ENCODE measurements at regions not wholly inside any gene's neighbourhood (a gene's known extent, or its start where the extent isn't known, plus 50 kb on each side); places are given as distances from the start of the nearest gene placed in this dataset.
"Not testable (repeated sequence)": the region's sequence is repeated elsewhere in the genome, so short reads cannot be mapped to it uniquely, and the experiment has no call there.

GRCh38 chr9:103242486-103242885 is 247.4 kb downstream of the CYLC2 start:
- DNase-seq: no peak

GRCh38 chr9:103243553-103243952 is 248.4 kb downstream of the CYLC2 start:
- no peak for DNase-seq

GRCh38 chr9:103245369-103245768 is 250.2 kb downstream of the CYLC2 start:
- DNase-seq: no peak

DNA sequence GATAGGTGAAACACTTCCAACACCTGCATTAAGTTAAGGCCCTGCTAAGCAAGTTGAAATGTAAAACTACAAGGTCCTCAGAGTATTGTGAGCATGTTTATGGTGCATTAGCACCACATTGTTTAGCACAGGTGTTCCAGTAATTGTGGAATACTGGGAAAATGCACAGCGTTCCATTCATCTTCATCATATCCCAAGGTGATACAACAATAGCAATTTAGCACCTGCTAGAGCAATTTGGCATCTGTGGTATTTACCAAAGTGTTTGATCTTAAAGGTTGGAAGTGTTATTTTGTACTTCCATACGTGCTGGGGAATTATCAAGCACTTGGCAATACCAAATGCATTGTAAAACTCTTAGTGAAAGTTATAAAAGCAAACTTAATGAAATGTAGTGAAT is 266.8 kb downstream of the CYLC2 start:
- no peak for DNase-seq

DNA sequence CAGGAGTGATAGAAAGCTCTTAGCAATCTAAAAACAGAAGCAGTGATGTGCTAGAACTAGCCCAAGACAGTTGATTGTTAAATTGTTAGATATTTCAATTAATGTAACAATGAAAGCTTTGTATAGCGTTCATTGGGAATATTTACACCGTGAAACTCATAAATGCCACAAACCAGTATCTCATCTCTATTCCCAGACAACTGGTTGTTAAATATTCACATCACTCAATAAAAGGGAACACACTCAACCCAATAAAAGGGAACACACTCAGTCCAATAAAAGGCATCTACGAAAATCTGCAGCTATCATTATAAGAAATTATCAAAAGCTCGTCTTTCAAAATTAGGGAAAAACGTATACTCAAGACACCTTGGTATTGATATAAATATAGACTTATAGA is 270.9 kb downstream of the CYLC2 start:
- DNase-seq: no peak

DNA sequence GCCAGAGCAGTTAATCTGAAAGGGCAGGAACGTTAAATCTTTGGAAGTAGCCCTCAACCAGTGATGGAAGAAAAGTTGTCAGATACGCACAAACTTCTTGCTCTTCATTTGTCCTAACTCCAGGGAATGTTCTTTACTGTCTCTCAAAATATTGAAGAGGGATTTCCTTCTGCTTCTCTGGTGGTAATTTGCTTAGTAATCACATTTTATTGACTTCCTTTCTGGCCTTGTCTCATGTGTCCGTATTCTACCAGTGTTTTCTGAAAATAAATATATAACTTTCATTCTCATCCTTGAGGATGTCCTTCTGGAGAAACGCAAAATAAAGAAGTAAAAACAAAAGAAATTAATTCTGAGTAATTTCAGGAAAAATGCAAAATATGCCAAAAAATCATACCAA is 282.1 kb downstream of the CYLC2 start:
- DNase-seq: no peak

GRCh38 chr9:103281126-103281525 is 286.0 kb downstream of the CYLC2 start:
- no peak for DNase-seq

GRCh38 chr9:103287361-103287760 is 292.2 kb downstream of the CYLC2 start:
- no peak for DNase-seq

GRCh38 chr9:103296189-103296588 is 301.1 kb downstream of the CYLC2 start:
- DNase-seq: no peak

GRCh38 chr9:103301051-103301450 is 305.9 kb downstream of the CYLC2 start:
- no peak for DNase-seq

DNA sequence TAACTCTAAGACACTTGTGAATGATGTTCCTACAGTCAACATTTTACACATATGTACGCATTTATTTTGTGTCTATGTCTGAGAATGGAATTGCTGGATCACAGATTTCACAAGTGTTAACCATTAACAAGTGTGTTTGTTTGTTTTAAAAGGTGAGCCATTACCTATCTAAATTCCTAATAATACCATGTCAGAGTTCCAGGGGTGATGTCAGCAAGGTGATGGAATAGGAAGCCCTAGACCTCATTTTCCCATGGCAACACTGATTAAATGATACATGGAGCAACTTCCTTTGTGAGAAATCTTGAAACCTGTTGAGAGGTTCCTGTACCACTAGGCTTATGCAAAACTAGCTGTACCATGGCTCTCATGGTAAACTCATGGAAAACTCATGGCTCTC is 309.7 kb downstream of the CYLC2 start:
- DNase-seq: no peak

GRCh38 chr9:103319979-103320378 is 324.8 kb downstream of the CYLC2 start:
- DNase-seq: no peak

- DNase-seq: no peak
These were observed 328.6 kb downstream of the CYLC2 start for GRCh38 chr9:103323699-103324098.

DNA sequence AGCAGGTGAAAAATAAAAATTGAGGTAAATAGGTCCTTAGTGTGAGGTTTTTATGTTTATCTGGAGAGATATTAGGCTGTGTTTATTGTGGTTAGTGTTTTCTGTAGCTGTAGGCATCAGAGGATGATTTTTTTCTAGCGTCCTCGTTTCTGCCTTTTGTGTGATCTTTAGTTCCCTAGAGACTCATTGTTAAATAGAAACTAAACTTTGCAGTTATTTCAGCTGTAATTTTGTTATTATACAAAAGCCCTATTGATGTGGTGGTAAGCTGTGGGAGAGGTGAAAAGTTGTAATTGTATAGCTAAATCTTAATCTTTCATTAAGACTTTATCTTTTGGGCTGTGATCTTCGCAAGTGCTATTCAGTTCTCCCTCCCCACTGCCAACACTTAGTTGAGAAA is 340.3 kb downstream of the CYLC2 start:
- no peak for DNase-seq

DNA sequence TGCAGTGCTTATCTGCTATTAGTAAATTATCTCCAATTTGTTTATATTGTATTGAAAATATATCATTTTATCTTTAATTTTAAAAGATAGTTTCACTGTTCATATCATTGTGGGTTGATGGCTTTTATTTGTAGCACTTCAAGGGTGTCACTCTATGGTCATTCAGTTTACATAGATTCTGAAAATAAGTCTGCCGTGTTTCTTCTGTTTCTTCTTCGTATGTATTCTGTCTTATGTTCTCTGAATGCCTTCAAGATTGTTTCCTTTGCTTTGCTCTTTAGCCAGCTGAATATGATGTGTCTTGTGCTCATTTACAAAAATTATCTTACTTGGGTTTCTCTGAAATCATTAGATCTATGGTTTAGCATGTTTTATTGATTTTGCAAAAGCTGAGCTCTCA is 359.9 kb downstream of the CYLC2 start:
- no peak for DNase-seq

GRCh38 chr9:103357980-103358379 is 362.8 kb downstream of the CYLC2 start:
- DNase-seq: not testable (repeated sequence)

DNA sequence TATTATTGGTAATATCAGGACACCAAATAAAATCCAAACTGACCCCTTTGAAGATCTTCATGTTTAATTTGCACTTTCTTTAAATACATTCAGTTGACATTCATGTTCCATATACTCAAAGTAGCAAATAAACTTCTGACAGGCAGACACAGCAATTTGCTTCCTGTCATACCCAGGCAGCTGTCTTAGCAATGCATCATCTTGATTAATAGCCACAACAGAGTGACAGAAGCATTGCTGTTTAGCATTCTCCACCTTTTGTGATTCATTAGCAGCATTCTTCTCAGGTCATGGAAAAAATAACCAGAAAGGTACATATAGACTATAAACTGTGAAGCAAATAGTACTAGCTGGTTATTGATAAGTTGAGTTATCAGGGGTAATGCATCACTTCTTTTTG is 366.8 kb downstream of the CYLC2 start:
- no peak for DNase-seq

DNA sequence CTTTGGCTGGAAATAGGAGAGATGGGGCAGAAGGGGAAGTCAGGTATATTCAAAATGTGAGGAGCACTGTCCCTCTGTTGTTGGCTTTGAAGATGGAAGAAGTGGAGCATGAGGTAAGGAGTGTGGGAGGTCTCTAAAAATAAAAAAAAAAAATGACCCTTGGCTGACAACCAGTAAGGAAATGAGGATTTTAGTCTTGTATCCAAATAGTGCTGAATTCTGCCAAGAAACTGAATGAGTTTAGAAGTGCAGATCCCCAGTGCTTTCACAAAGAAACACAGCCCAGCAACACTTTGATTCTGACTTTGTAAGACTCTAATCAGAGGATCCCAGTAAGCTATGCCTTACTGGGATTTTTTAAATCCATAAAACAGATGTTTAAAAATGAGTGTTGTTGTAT is 367.9 kb downstream of the CYLC2 start:
- no peak for DNase-seq

DNA sequence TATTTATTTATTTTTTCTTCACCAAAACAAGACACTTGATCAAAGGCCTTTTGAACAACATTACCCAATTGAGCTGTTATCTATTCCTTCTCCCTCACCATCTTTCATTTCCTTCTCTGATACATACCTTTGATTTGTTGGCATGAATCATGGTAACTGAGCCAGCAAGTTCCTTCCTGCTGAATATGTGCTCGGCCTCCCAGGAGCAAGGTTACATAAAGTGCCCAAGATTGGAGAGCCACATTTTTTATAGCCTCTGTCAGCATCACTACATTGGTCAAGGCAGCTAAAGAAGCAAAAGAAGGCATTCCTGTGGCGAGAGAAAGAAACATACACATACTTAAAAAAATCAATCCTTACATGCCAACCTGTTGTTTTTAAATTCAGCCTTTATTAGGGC is 369.6 kb downstream of the CYLC2 start:
- peak; percentile 63 for DNase-seq

- no peak for DNase-seq
These were observed 376.0 kb downstream of the CYLC2 start for GRCh38 chr9:103371152-103371551.

DNA sequence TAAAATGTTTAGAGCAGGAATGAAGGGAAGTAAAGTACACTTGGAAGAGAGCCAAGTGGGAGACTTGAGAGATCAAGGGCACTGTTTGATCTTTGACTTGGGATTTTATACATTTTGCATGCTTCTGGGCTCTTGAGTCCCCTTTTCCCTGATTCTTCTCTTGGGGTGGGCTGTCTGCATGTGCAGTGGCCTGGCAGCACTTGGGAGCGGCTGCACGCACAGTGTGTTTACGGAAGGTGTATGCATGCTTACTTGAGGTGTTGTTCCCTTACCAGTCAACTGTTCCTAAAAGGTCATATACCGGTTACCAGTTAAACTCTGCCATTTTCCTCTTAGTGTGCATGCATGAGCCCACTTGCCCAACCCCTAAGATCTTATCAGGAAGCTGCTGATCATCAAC is 377.7 kb downstream of the CYLC2 start:
- DNase-seq: no peak

DNA sequence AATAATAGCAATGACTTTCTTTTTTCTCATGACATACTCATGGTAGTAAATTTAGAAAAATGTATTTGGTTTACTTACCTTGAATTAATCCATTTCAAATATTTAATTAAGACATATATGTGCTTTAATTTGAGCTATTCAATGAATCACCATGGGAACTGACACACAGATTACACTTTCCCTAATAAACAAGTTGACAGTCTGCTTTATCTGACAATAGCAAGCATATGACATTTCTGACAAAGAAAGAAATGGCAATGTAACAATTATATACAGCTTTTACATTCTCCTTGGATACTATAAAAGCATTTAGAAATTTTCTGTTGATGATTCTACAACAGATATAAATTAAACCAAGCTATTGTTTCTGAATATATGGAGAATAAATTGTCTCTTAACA is 382.5 kb downstream of the CYLC2 start:
- DNase-seq: no peak

- peak; percentile 32 for DNase-seq
These were observed 402.9 kb downstream of the CYLC2 start for GRCh38 chr9:103397868-103398600.

- no peak for DNase-seq
These were observed 404.4 kb downstream of the CYLC2 start for GRCh38 chr9:103399535-103399934.

DNA sequence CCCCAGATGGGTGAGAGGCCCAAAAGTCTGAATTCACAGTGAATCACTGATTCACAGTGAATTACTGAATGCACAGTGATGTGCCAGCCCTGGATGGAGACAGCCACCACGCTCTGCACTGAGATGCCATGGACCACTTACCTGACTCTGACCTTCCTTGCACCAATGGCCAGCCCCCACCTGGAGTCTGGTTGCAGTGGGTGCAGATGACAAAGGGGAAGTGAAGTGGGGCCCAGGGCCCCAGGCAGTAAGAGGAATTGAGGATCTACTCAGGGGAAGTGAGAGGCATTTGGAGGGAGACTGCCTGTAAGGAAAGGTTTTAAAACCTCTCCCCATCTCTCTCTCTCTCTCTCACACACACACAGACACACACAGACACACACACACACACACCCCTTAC is 412.1 kb downstream of the CYLC2 start:
- no peak for DNase-seq

Data from T1000 (cell line).